ENCODE measurements at regions not wholly inside any gene's neighbourhood (a gene's known extent, or its start where the extent isn't known, plus 50 kb on each side); places are given as distances from the start of the nearest gene placed in this dataset.

- in situ Hi-C loops (cut with MboI; ENCODE audit: low pct_unique_long_range_greater_than_20kb, low sequenced_read_pairs, unreplicated experiment) = no loop called here
- no peak for DNase-seq (ENCODE audit: low spot score)
- no peak for TF ChIP-seq CTCF (IDR thresholded peaks at IDR 0.05; ENCODE audit: extremely low read depth, insufficient read depth, missing control alignments)
Measured at GRCh38 chr4:188695261-188695660, 556.0 kb downstream of the TRIML1 start.

GRCh38 chr4:188697243-188697642, 558.0 kb downstream of the TRIML1 start:
- no peak for TF ChIP-seq CTCF (IDR thresholded peaks at IDR 0.05; ENCODE audit: extremely low read depth, insufficient read depth, missing control alignments)
- no peak for DNase-seq (ENCODE audit: low spot score)
- in situ Hi-C loops (cut with MboI; ENCODE audit: low pct_unique_long_range_greater_than_20kb, low sequenced_read_pairs, unreplicated experiment) = no loop called here

GRCh38 chr4:188701952-188702351, 562.7 kb downstream of the TRIML1 start:
- no peak for DNase-seq (ENCODE audit: low spot score)
- no peak for TF ChIP-seq CTCF (IDR thresholded peaks at IDR 0.05; ENCODE audit: extremely low read depth, insufficient read depth, missing control alignments)
- in situ Hi-C loops (cut with MboI; ENCODE audit: low pct_unique_long_range_greater_than_20kb, low sequenced_read_pairs, unreplicated experiment) = no loop called here

- no peak for DNase-seq (ENCODE audit: low spot score)
- TF ChIP-seq CTCF (IDR thresholded peaks at IDR 0.05; ENCODE audit: extremely low read depth, insufficient read depth, missing control alignments) = no peak
- in situ Hi-C loops (cut with MboI; ENCODE audit: low pct_unique_long_range_greater_than_20kb, low sequenced_read_pairs, unreplicated experiment) = no loop called here
Measured at GRCh38 chr4:188704288-188704687, 565.0 kb downstream of the TRIML1 start.

- no peak for TF ChIP-seq CTCF (IDR thresholded peaks at IDR 0.05; ENCODE audit: extremely low read depth, insufficient read depth, missing control alignments)
- in situ Hi-C loops (cut with MboI; ENCODE audit: low pct_unique_long_range_greater_than_20kb, low sequenced_read_pairs, unreplicated experiment) = no loop called here
- no peak for DNase-seq (ENCODE audit: low spot score)
Measured at GRCh38 chr4:188707036-188707435, 567.8 kb downstream of the TRIML1 start.

- in situ Hi-C loops (cut with MboI; ENCODE audit: low pct_unique_long_range_greater_than_20kb, low sequenced_read_pairs, unreplicated experiment) = no loop called here
- DNase-seq (ENCODE audit: low spot score) = no peak
- no peak for TF ChIP-seq CTCF (IDR thresholded peaks at IDR 0.05; ENCODE audit: extremely low read depth, insufficient read depth, missing control alignments)
Measured at GRCh38 chr4:188714501-188714900, 575.3 kb downstream of the TRIML1 start.

GRCh38 chr4:188714907-188715306, 575.7 kb downstream of the TRIML1 start:
- in situ Hi-C loops (cut with MboI; ENCODE audit: low pct_unique_long_range_greater_than_20kb, low sequenced_read_pairs, unreplicated experiment) = no loop called here
- no peak for TF ChIP-seq CTCF (IDR thresholded peaks at IDR 0.05; ENCODE audit: extremely low read depth, insufficient read depth, missing control alignments)
- DNase-seq (ENCODE audit: low spot score) = no peak
